ENCODE measurements at regions not wholly inside any gene's neighbourhood (a gene's known extent, or its start where the extent isn't known, plus 50 kb on each side); places are given as distances from the start of the nearest gene placed in this dataset.
"Not testable (repeated sequence)": the region's sequence is repeated elsewhere in the genome, so short reads cannot be mapped to it uniquely, and the experiment has no call there.

- DNase-seq, result no peak
Measured at GRCh38 chr2:118604811-118605210, 242.6 kb downstream of the EN1 start.

GRCh38 chr2:118604371-118604770 is 243.1 kb downstream of the EN1 start:
- DNase-seq, result no peak

GRCh38 chr2:118599141-118599540 is 248.3 kb downstream of the EN1 start:
- no peak for DNase-seq

GRCh38 chr2:118596620-118597019 is 250.8 kb downstream of the EN1 start:
- no peak for DNase-seq

GRCh38 chr2:118593257-118593656 is 254.2 kb downstream of the EN1 start:
- no peak for DNase-seq

GRCh38 chr2:118591223-118591622 is 256.2 kb downstream of the EN1 start:
- no peak for DNase-seq

DNA sequence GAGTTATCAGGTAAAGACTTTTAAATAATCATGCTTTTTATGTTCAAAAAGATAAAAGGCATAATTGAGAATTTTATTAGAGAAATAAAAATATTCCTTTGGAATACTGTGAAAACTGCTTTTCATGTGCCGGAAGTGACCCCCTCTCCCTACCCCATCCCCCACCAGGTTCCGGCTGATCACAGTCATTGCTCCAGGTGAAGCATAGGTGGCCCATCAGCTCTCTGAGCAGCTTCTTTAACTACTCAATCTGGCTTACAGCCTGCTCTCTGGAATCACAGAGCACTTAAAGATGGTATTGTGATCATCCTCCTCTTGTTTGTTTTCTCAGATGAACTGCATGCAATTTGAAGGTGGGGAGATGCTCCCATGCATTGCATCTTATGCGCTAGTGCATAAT is 257.7 kb downstream of the EN1 start:
- no peak for DNase-seq

GRCh38 chr2:118588850-118589249 is 258.6 kb downstream of the EN1 start:
- no peak for DNase-seq

DNA sequence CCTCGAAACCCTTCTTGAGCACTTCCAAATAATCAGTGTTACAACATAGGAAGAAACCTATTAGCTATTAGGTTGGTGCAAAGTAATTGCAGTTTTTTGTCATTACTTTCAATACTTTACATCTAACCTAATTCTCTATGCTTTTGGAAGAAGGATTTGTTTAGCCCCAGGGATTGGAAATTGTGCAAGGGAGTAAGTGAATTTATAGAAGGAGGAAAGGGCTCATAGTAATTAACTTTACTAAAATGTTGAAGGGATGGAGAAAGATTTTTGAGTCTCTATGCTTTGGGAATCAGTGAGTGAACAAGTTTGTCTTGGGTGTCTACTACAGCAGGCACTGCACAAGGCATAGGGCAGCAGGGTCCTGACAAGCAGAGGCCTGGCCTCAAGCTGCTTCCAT is 261.1 kb downstream of the EN1 start:
- no peak for DNase-seq

- no peak for DNase-seq
Measured at GRCh38 chr2:118584877-118585276, 262.6 kb downstream of the EN1 start.

GRCh38 chr2:118584062-118584749 is 263.2 kb downstream of the EN1 start:
- no peak for DNase-seq

DNA sequence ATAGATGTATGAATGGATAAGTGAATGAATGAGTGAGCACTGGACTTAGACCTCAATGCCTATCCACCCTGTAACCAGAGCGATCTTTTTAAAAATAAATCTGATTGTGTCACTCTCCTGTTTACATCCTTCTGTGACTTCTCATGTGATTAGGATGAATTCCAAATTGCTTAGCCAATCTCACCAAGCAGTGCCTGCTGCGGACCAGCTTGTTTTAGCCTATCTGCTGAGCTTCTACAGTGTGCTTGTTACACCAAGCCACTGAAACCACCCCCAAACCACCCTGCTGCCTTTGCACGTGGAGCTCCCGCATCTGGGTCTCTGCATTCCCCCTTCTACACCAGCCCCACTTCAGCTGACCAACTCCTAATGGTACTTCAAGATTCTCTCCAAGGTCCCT is 265.4 kb downstream of the EN1 start:
- no peak for DNase-seq

- no peak for DNase-seq
Measured at GRCh38 chr2:118580651-118581050, 266.8 kb downstream of the EN1 start.

- DNase-seq, result no peak
Measured at GRCh38 chr2:118580107-118580506, 267.3 kb downstream of the EN1 start.

- DNase-seq, result no peak
Measured at GRCh38 chr2:118577202-118577601, 270.2 kb downstream of the EN1 start.

DNA sequence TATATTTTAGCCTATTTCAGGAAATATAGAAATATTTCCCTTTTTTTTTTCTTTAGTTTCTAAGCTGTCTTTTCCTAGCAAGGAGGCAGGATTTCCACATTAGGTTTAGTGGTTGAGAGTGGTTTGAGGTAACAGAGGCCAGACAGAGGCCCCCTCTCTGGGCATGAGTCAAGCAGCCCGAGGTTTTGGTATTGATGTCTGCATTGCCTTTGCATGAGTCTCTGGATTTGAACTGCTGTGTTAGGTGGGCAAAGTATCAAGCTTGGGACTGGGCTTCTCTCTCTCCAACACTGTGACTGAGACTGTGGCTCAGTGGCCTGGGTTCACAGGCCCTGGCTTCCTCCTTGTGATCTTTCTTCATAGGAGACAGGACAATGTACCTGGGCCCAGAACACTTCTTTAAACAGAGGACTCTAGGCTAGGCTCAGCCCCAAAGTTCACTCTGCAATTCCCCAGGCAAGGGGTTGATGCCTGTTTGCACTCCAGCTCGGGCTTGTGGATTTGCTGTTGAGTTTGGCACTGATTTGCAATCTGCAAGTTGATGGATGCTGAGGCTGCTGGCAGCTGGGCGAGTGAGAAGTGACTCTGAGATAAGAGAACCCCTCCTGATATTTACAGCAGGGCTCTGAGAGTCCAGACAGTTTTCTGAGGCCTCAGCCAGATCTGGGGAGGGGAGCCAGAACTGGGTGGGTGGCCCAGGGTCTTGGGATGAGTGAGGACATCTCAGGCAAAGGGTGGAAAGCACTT is 271.2 kb downstream of the EN1 start:
- DNase-seq, result no peak

DNA sequence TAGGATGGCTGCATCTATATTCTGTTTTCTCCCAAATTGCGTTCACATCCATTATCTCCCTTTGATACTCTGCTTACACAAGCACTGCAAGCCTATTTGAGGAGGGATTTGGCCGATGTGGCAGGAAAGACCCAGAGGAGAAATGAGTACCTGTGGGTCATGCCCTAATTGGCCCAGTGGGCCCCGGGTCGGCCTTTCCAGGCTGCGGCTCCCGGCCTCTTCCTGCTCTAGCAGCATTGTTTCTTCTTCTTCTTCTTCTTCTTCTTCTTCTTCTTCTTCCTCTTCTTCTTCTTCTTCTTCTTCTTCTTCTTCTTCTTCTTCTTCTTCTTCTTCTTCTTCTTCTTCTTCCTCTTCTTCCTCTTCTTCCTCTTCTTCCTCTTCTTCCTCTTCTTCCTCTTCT is 275.1 kb downstream of the EN1 start:
- DNase-seq, result not testable (repeated sequence)

- no peak for DNase-seq
Measured at GRCh38 chr2:118569876-118570535, 277.4 kb downstream of the EN1 start.

GRCh38 chr2:118568700-118569099 is 278.7 kb downstream of the EN1 start:
- DNase-seq, result no peak

DNA sequence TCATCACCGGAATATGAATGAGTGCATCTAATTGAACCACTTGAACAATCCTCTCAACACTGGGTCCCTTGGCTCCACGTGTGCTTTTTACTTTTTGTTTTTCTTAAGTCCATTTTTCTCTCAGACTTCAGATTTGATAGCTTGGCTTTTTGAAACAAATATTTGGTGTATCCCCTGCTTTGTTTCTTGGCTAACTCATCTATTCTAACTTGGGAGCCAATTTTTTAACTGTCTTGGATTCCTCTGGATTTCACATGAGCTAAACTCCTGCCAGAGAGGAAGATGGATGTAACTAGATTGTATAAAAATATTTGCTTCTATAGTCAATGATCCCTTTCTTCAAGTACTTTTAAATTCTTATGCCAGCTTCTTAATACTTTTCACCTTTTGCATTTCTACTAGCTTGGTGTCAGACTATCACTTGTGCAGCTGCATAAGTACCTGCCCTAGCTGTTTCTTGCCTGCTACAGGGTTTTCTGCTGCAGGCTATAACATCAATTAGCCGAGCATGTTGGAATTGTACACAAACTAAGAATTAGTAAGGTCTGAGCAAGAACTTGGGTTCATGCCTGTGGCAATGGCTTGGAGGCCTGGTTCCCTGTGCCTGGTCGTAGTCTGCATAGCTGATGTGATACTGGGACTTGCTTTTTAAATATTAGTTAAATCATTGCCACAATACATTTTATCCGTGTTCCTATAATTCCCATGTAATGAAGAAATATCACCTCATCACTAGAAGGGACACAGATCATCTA is 281.5 kb downstream of the EN1 start:
- no peak for DNase-seq

GRCh38 chr2:118565301-118565700 is 282.1 kb downstream of the EN1 start:
- DNase-seq, result no peak

DNA sequence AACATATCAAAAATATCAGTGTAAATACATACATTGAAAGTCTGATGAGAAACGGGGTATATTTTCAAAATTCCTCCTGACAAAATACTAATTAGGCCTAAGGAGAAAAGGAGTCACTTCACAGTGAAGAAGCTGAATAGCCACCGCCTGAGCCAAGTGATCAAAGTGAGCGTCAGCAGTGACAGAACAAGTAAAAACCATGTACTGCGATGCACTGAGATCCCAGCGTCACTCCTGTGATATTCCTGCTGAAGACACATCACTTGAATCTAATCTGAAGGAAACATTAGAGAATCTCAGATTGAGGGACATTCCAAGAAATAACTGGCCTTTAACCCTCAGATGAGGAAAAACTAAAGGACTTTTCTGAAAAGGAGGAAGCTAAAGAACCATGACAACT is 285.3 kb downstream of the EN1 start:
- DNase-seq, result no peak

DNA sequence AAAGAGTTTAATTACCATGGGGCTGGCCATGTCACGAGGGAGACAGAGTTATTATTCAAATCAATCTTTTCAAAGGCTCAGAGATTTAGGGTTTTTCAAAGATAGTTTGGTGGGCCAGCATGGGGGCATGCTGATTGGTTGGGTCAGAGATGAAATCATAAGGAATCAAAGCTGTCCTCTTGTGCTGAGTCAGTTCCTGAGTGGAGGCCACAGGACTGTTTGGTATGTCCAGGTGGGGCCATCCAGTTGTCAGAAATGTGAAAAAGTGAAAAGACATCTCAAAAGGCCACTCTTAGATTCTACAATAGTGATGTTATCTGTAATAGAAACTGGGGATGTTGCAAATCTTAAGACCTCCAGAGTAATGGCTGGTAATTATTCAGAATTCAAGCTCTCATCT is 288.6 kb downstream of the EN1 start:
- no peak for DNase-seq
